ENCODE measurements at regions not wholly inside any gene's neighbourhood (a gene's known extent, or its start where the extent isn't known, plus 50 kb on each side); places are given as distances from the start of the nearest gene placed in this dataset.
"Not testable (repeated sequence)": the region's sequence is repeated elsewhere in the genome, so short reads cannot be mapped to it uniquely, and the experiment has no call there.

DNA sequence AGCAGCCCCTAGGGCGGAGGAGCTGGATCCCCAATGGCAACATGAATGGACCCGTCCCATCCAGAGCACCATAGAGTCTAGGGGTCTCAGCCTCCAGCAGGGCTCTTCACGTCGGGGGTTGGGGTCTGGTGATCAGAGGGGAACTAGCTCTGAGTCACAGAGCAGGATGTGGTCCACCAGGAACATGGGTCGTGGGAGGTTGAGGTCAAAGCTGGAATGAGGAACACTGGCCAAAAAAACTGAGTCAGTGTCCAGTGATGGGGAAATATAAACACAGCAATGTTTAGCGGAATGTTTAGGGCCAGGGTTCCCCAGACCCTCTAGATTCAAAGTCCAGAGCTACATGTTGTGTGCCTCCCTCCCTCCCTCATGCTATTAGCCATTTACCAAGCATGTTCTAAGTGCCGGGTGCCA lies 79.1 kb upstream of the C16orf82 start:
- Histone ChIP-seq H3K4me3 (ENCODE audit: low read length) (no peak overlapping the region), H3K9me2 (replicated peaks; ENCODE audit: control insufficient read depth, low read length) (no peaks in the 10 kb centered on the region), H3K4me1 (ENCODE audit: control insufficient read depth, low read length) (no peaks in the 10 kb centered on the region), H3K27me3 (ENCODE audit: control insufficient read depth, low read length) (no peaks in the 10 kb centered on the region), H3K79me2 (ENCODE audit: control insufficient read depth, low read length) (no peaks in the 10 kb centered on the region), H3K27ac (ENCODE audit: low read depth, low read length) (no peak overlapping the region), H3K9me3 (ENCODE audit: control insufficient read depth, insufficient read depth, low read length) (no peaks in the 10 kb centered on the region), H3K4me2 (ENCODE audit: low read length) (no peak overlapping the region), H3F3A (ENCODE audit: control insufficient read depth, insufficient read depth) (no peaks in the 10 kb centered on the region), H4K20me1 (ENCODE audit: control insufficient read depth, insufficient read depth, low read depth, low read length) (no peaks in the 10 kb centered on the region), H3K36me3 (ENCODE audit: control insufficient read depth, low read length) (no peaks in the 10 kb centered on the region)
- no peak for TF ChIP-seq EZH2phosphoT487 (IDR thresholded peaks at IDR 0.05; ENCODE audit: borderline replicate concordance, low read length)
- TF ChIP-seq, protein P1, sequence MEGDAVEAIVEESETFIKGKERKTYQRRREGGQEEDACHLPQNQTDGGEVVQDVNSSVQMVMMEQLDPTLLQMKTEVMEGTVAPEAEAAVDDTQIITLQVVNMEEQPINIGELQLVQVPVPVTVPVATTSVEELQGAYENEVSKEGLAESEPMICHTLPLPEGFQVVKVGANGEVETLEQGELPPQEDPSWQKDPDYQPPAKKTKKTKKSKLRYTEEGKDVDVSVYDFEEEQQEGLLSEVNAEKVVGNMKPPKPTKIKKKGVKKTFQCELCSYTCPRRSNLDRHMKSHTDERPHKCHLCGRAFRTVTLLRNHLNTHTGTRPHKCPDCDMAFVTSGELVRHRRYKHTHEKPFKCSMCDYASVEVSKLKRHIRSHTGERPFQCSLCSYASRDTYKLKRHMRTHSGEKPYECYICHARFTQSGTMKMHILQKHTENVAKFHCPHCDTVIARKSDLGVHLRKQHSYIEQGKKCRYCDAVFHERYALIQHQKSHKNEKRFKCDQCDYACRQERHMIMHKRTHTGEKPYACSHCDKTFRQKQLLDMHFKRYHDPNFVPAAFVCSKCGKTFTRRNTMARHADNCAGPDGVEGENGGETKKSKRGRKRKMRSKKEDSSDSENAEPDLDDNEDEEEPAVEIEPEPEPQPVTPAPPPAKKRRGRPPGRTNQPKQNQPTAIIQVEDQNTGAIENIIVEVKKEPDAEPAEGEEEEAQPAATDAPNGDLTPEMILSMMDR (IDR thresholded peaks at IDR 0.05; ENCODE audit: low read depth, low read length, poor library complexity, severe bottlenecking) = no peak

DNA sequence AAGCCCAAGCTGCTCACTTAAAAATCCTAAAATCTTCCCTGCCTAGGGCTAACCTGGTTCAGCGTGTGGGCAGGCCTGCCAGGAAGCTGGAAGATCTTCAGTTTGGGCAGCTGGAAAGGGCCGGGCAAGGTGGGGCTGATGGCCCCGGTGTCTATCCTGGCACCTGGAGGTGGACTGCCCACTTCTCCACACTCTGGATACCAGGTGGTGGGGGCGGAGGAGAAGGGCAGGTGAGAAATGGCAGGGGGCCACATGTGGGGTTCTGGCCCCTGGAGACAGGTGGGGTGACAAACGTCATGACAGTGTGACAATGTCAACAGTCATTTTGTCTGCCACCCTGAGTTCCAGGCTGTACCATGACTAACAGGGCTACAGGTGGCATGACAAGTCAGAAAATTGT lies 78.5 kb upstream of the C16orf82 start:
- TF ChIP-seq EZH2phosphoT487 (IDR thresholded peaks at IDR 0.05; ENCODE audit: borderline replicate concordance, low read length) = no peak
- TF ChIP-seq, protein P1 (IDR thresholded peaks at IDR 0.05; ENCODE audit: low read depth, low read length, poor library complexity, severe bottlenecking) = no peak
- no peaks in the 10 kb centered on the region for H3F3A ChIP-seq (ENCODE audit: control insufficient read depth, insufficient read depth)
- H3K9me3 ChIP-seq (ENCODE audit: control insufficient read depth, insufficient read depth, low read length) = no peaks in the 10 kb centered on the region
- no peaks in the 10 kb centered on the region for H3K9me2 ChIP-seq (replicated peaks; ENCODE audit: control insufficient read depth, low read length)
- H3K4me2 ChIP-seq (ENCODE audit: low read length) = no peak overlapping the region
- no peak overlapping the region for H3K4me3 ChIP-seq (ENCODE audit: low read length)
- H3K27ac ChIP-seq (ENCODE audit: low read depth, low read length) = no peak overlapping the region
- H3K79me2 ChIP-seq (ENCODE audit: control insufficient read depth, low read length) = no peaks in the 10 kb centered on the region
- no peaks in the 10 kb centered on the region for H3K4me1 ChIP-seq (ENCODE audit: control insufficient read depth, low read length)
- no peaks in the 10 kb centered on the region for H3K36me3 ChIP-seq (ENCODE audit: control insufficient read depth, low read length)
- no peaks in the 10 kb centered on the region for H3K27me3 ChIP-seq (ENCODE audit: control insufficient read depth, low read length)
- H4K20me1 ChIP-seq (ENCODE audit: control insufficient read depth, insufficient read depth, low read depth, low read length) = no peaks in the 10 kb centered on the region

- H3K4me3 ChIP-seq (ENCODE audit: low read length); H3K27ac ChIP-seq (ENCODE audit: low read depth, low read length); H3K9me2 ChIP-seq (replicated peaks; ENCODE audit: control insufficient read depth, low read length); H3K27me3 ChIP-seq (ENCODE audit: control insufficient read depth, low read length); H4K20me1 ChIP-seq (ENCODE audit: control insufficient read depth, insufficient read depth, low read depth, low read length); H3K4me1 ChIP-seq (ENCODE audit: control insufficient read depth, low read length); H3K4me2 ChIP-seq (ENCODE audit: low read length); H3F3A ChIP-seq (ENCODE audit: control insufficient read depth, insufficient read depth); H3K36me3 ChIP-seq (ENCODE audit: control insufficient read depth, low read length); H3K9me3 ChIP-seq (ENCODE audit: control insufficient read depth, insufficient read depth, low read length); H3K79me2 ChIP-seq (ENCODE audit: control insufficient read depth, low read length): not testable (repeated sequence)
Measured at GRCh38 chr16:26990384-26991120, 76.2 kb upstream of the C16orf82 start.

GRCh38 chr16:26992666-26993349 lies 73.9 kb upstream of the C16orf82 start:
- no peaks in the 10 kb centered on the region for H3F3A ChIP-seq (ENCODE audit: control insufficient read depth, insufficient read depth)
- no peaks in the 10 kb centered on the region for H4K20me1 ChIP-seq (ENCODE audit: control insufficient read depth, insufficient read depth, low read depth, low read length)
- TF ChIP-seq, protein P1 (IDR thresholded peaks at IDR 0.05; ENCODE audit: low read depth, low read length, poor library complexity, severe bottlenecking) = no peak
- no peak for TF ChIP-seq EZH2phosphoT487 (IDR thresholded peaks at IDR 0.05; ENCODE audit: borderline replicate concordance, low read length)
- H3K9me3 ChIP-seq (ENCODE audit: control insufficient read depth, insufficient read depth, low read length) = no peaks in the 10 kb centered on the region
- no peaks in the 10 kb centered on the region for H3K27me3 ChIP-seq (ENCODE audit: control insufficient read depth, low read length)
- no peak overlapping the region for H3K4me2 ChIP-seq (ENCODE audit: low read length)
- H3K36me3 ChIP-seq (ENCODE audit: control insufficient read depth, low read length) = no peaks in the 10 kb centered on the region
- H3K4me1 ChIP-seq (ENCODE audit: control insufficient read depth, low read length) = no peaks in the 10 kb centered on the region
- H3K27ac ChIP-seq (ENCODE audit: low read depth, low read length) = no peak overlapping the region
- no peak overlapping the region for H3K4me3 ChIP-seq (ENCODE audit: low read length)
- H3K9me2 ChIP-seq (replicated peaks; ENCODE audit: control insufficient read depth, low read length) = no peaks in the 10 kb centered on the region
- no peaks in the 10 kb centered on the region for H3K79me2 ChIP-seq (ENCODE audit: control insufficient read depth, low read length)
